ENCODE measurements at regions not wholly inside any gene's neighbourhood (a gene's known extent, or its start where the extent isn't known, plus 50 kb on each side); places are given as distances from the start of the nearest gene placed in this dataset.

GRCh38 chr1:222079566-222079965 lies 337.7 kb upstream of the DUSP10 start:
- no peak overlapping the region for H3K27ac ChIP-seq
- WGBS, result 89% methylated on average over 1 of the region's 1 CpG
- intact Hi-C loops (cut with DNase I), result no loop called here

GRCh38 chr1:222077206-222077605 lies 335.3 kb upstream of the DUSP10 start:
- WGBS, result 63% methylated on average over 2 of the region's 2 CpGs
- Histone ChIP-seq H3K4me1 (replicated peaks) (no peaks in the 10 kb centered on the region), H3K36me3 (no peaks in the 10 kb centered on the region), H3K4me3 (no peak overlapping the region), H3K27me3 (replicated peaks; ENCODE audit: insufficient read depth) (no peaks in the 10 kb centered on the region), H3K27ac (no peak overlapping the region), H3K9me3 (no peaks in the 10 kb centered on the region)
- TF ChIP-seq POLR2A (IDR thresholded peaks at IDR 0.05), result no peak
- TF ChIP-seq CTCF (IDR thresholded peaks at IDR 0.05), result no peak
- TF ChIP-seq POLR2AphosphoS5 (IDR thresholded peaks at IDR 0.05), result no peak
- intact Hi-C loops (cut with DNase I), result no loop called here
- no peak for DNase-seq (ENCODE audit: low spot score)

More at GRCh38 chr1:222079566-222079965, 337.7 kb upstream of the DUSP10 start:
- Histone ChIP-seq H3K27me3 (replicated peaks; ENCODE audit: insufficient read depth) (no peaks in the 10 kb centered on the region), H3K4me1 (replicated peaks) (no peaks in the 10 kb centered on the region), H3K9me3 (no peaks in the 10 kb centered on the region), H3K4me3 (no peak overlapping the region), H3K36me3 (no peaks in the 10 kb centered on the region)
- no peak for DNase-seq (ENCODE audit: low spot score)
- TF ChIP-seq POLR2AphosphoS5 (IDR thresholded peaks at IDR 0.05) (no peak), POLR2A (IDR thresholded peaks at IDR 0.05) (no peak), CTCF (IDR thresholded peaks at IDR 0.05) (no peak)

- no peak for DNase-seq (ENCODE audit: low spot score)
- WGBS, result 59% methylated on average over 1 of the region's 1 CpG
- H3K27me3 ChIP-seq (replicated peaks; ENCODE audit: insufficient read depth), result no peaks in the 10 kb centered on the region
- H3K4me1 ChIP-seq (replicated peaks), result no peaks in the 10 kb centered on the region
- no peak overlapping the region for H3K27ac ChIP-seq
- no peaks in the 10 kb centered on the region for H3K9me3 ChIP-seq
- H3K36me3 ChIP-seq, result no peaks in the 10 kb centered on the region
- intact Hi-C loops (cut with DNase I), result no loop called here
- H3K4me3 ChIP-seq, result no peak overlapping the region
- TF ChIP-seq CTCF (IDR thresholded peaks at IDR 0.05) (no peak), POLR2A (IDR thresholded peaks at IDR 0.05) (no peak), POLR2AphosphoS5 (IDR thresholded peaks at IDR 0.05) (no peak)
Observed at GRCh38 chr1:222074317-222074716, 332.4 kb upstream of the DUSP10 start.

DNA sequence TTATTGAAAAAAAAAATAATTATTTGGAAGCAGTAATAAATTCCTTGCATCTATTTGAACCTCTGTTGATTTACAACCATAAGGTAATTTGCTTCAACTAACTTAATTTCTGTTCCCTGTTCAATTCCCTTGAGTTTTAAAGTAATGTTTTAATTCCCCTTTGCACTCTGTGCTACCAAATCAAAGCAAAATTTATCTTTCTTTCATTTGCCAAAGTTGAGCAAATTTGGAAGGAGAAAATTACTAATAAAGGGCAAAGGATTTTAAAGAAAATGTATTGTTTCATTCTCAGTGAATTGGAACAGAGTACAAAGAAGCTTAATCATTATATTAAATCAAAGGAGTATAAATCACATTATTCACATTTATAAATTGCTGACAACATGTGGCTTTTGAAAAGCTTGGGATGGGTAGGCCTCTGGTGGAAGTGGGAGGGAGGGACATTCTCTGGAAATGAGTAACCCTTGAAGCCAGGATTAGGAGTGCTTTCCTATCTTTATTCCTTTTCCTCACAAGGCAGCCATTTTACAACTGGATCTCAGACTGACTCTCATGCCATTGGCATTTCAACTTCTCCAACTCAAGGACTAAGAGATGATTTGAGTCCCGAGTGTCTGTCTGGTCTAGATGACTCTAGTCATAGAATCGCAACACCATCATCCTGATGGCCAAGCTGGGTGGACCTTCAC lies 331.6 kb upstream of the DUSP10 start:
- DNase-seq (ENCODE audit: low spot score), result no peak
- intact Hi-C loops (cut with DNase I), result no loop called here
- Histone ChIP-seq H3K4me1 (replicated peaks) (no peaks in the 10 kb centered on the region), H3K27me3 (replicated peaks; ENCODE audit: insufficient read depth) (no peaks in the 10 kb centered on the region), H3K36me3 (no peaks in the 10 kb centered on the region), H3K27ac (no peak overlapping the region), H3K4me3 (no peak overlapping the region), H3K9me3 (no peaks in the 10 kb centered on the region)
- 88% methylated on average over 2 of the region's 2 CpGs for WGBS
- TF ChIP-seq POLR2A (IDR thresholded peaks at IDR 0.05) (no peak), CTCF (IDR thresholded peaks at IDR 0.05) (no peak), POLR2AphosphoS5 (IDR thresholded peaks at IDR 0.05) (no peak)

DNA sequence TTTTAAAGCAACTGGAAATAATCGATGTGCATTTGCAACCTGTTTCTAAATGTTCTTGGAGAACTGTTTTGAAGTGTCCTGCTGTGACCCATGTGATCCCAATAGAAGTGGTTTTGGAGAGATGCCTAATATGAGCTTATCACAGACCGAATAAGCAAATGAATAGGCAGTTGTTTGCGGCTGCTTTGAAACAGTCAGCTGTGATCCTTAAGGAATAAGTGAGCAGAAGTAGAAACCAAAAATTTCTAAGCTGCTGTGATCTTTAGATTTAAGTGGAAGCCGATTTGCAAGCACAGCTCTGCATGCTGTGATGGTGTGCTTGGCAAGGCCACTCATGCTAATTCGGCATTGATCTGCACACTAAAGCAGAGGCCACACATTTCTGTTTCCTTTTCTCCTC lies 329.5 kb upstream of the DUSP10 start:
- no peaks in the 10 kb centered on the region for H3K36me3 ChIP-seq
- no peak for TF ChIP-seq POLR2AphosphoS5 (IDR thresholded peaks at IDR 0.05)
- TF ChIP-seq POLR2A (IDR thresholded peaks at IDR 0.05), result no peak
- no peak for TF ChIP-seq CTCF (IDR thresholded peaks at IDR 0.05)
- WGBS, result 68% methylated on average over 5 of the region's 5 CpGs
- no peak for DNase-seq (ENCODE audit: low spot score)
- intact Hi-C loops (cut with DNase I), result no loop called here
- no peak overlapping the region for H3K27ac ChIP-seq
- no peaks in the 10 kb centered on the region for H3K27me3 ChIP-seq (replicated peaks; ENCODE audit: insufficient read depth)
- H3K4me1 ChIP-seq (replicated peaks), result no peaks in the 10 kb centered on the region
- H3K9me3 ChIP-seq, result no peaks in the 10 kb centered on the region
- no peak overlapping the region for H3K4me3 ChIP-seq

Measured in prostate gland (tissue), 2 donors.